NB4 (cell line): ENCODE measurements at regions not wholly inside any gene's neighbourhood (a gene's known extent, or its start where the extent isn't known, plus 50 kb on each side); places are given as distances from the start of the nearest gene placed in this dataset.

Experiments used
- DNase-seq: peaks from one replicate; pipeline ENCODE4 v3.0.0; 2010; ENCODE audit warnings: low read depth
- H3K4me3 ChIP-seq: one replicate; pipeline ENCODE4 v1.5.1; 2011; ENCODE audit warnings: mild to moderate bottlenecking, low read depth, low read length, moderate library complexity
- MYC ChIP-seq: IDR thresholded peaks from 2 replicates; pipeline ENCODE4 v1.6.1; 2011; ENCODE audit warnings: low read depth, low read length
- POLR2A ChIP-seq: IDR thresholded peaks from 2 replicates; pipeline ENCODE4 v1.6.1; 2011; ENCODE audit warnings: mild to moderate bottlenecking; ENCODE audit not compliant: insufficient read length; ENCODE audit errors: extremely low read depth
- TF ChIP-seq, protein P1 (sequence below): IDR thresholded peaks from one replicate; pipeline ENCODE4 v1.5.1; 2012; ENCODE audit warnings: low read depth, low read length
- TF ChIP-seq, protein P2 (sequence below): IDR thresholded peaks from 2 replicates; pipeline ENCODE4 v1.6.1; 2011; ENCODE audit warnings: low read depth, low read length

- H3K4me3 ChIP-seq, result no peak overlapping the region
- TF ChIP-seq, protein P1, sequence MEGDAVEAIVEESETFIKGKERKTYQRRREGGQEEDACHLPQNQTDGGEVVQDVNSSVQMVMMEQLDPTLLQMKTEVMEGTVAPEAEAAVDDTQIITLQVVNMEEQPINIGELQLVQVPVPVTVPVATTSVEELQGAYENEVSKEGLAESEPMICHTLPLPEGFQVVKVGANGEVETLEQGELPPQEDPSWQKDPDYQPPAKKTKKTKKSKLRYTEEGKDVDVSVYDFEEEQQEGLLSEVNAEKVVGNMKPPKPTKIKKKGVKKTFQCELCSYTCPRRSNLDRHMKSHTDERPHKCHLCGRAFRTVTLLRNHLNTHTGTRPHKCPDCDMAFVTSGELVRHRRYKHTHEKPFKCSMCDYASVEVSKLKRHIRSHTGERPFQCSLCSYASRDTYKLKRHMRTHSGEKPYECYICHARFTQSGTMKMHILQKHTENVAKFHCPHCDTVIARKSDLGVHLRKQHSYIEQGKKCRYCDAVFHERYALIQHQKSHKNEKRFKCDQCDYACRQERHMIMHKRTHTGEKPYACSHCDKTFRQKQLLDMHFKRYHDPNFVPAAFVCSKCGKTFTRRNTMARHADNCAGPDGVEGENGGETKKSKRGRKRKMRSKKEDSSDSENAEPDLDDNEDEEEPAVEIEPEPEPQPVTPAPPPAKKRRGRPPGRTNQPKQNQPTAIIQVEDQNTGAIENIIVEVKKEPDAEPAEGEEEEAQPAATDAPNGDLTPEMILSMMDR, result no peak
- no peak for TF ChIP-seq MYC
- TF ChIP-seq, protein P2, sequence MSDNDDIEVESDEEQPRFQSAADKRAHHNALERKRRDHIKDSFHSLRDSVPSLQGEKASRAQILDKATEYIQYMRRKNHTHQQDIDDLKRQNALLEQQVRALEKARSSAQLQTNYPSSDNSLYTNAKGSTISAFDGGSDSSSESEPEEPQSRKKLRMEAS, result no peak
- no peak for TF ChIP-seq POLR2A
- no peak for DNase-seq
These were observed 61.1 kb upstream of the CDKN3 start for GRCh38 chr14:54335569-54336155.

GRCh38 chr14:54337314-54337713 is 59.5 kb upstream of the CDKN3 start:
- no peak for DNase-seq
- TF ChIP-seq, protein P2, result no peak
- TF ChIP-seq MYC, result no peak
- TF ChIP-seq POLR2A, result no peak
- TF ChIP-seq, protein P1, result no peak
- H3K4me3 ChIP-seq, result no peak overlapping the region

DNA sequence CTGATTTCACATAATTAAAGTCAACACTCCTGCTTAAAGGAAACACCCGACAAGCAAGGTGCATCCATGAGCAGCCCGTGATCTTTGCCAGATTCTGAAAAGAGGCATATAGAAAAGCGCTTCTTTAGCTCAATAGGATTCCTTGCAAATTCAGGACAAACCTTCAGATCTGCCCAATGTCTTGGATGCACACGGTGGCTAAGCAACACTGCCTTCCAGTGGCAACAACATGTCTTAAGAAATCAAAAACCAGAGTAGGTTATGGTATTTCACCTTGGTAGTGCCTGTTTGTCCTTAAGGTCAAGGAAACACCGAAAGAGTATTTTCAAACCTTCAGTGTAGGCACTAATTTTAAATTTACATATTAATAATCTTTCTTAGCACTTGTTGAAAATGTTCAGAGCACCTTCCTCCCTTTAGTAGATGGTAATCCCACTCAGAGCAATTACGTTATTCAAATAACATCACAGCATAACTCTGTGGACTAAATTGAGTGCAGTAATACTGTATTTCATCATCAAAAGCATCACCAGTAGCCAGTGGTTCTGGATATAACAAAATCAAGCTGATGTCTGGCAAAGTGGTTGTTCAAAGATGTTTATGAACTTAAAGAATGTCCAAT is 58.0 kb upstream of the CDKN3 start:
- H3K4me3 ChIP-seq, result no peak overlapping the region
- peak; percentile 18 for DNase-seq
- TF ChIP-seq POLR2A (no peak), MYC (no peak)
- TF ChIP-seq, protein P2, result no peak
- TF ChIP-seq, protein P1, result peak; percentile 12

- DNase-seq, result no peak
- no peak overlapping the region for H3K4me3 ChIP-seq
- TF ChIP-seq POLR2A, result no peak
- TF ChIP-seq, protein P1, result no peak
- TF ChIP-seq MYC, result no peak
- TF ChIP-seq, protein P2, result no peak
These were observed 57.0 kb upstream of the CDKN3 start for GRCh38 chr14:54339771-54340170.

DNA sequence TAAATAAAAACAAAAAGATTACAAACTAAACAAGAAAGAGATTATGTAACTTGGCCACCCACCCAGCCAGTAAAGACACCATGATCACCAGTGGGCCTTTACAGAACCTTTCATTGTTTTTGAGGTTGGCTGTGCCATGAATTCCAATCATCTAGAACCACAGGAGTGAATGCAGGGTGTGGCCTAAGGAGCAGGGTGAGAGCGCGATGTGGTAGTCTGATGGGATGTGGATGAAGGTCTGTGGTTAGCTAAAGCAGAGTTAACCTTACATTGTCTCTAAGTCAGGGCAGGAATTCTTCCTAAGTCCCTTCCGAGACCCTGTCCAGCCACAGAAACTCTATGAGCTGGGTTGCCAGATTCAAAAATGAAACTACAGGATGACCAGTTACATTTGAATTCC is 54.0 kb upstream of the CDKN3 start:
- H3K4me3 ChIP-seq, result no peak overlapping the region
- TF ChIP-seq MYC (no peak), POLR2A (no peak)
- TF ChIP-seq, protein P2, result no peak
- TF ChIP-seq, protein P1, result no peak
- no peak for DNase-seq
